HG03571 (cell line): ENCODE measurements at regions not wholly inside any gene's neighbourhood (a gene's known extent, or its start where the extent isn't known, plus 50 kb on each side); places are given as distances from the start of the nearest gene placed in this dataset.
"Not testable (repeated sequence)": the region's sequence is repeated elsewhere in the genome, so short reads cannot be mapped to it uniquely, and the experiment has no call there.

Experiments
- ATAC-seq: cut with Tn5 transposase; IDR thresholded peaks from one replicate; pipeline ENCODE4 v1.9.1; 2021; ENCODE audit not compliant: unreplicated experiment

DNA sequence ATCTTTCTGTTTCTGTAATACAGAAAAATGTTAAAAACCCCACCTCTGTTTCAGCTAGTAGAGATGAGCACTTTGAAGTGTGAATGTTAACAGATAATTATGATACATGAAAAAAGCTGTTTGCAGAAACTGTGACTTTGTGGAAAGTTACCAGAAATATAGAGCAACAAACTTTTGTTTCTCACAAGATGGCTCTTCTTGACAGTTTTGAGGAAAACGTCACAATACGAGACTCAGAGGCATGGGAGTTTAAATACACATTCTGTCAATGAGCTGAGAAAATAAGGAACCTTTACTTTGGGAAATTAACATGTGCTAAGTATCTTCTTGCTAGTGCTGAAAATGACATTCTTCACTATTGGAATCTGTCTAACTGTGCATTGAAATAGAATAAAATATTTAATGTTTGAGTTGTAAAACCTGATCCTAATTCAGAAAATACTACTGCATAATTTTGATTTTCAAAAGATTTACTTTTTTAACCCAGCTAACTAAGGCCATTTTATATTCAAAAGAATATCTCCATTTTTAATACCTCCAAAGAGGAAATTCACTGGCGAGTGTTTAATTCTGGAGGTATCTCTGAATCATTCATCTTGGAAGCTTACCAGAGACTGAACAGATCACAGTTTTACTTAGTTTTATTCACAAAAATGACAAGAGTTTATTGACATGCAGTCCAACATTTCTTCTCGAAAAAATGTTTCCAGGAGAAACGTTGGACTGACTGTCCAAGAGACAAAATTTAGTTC is 308.9 kb upstream of the LRFN5 start:
- no peak for ATAC-seq

GRCh38 chr14:41295734-41296133 is 310.9 kb upstream of the LRFN5 start:
- no peak for ATAC-seq

- no peak for ATAC-seq
These were observed 317.7 kb upstream of the LRFN5 start for GRCh38 chr14:41289025-41289424.

GRCh38 chr14:41285186-41285748 is 321.4 kb upstream of the LRFN5 start:
- ATAC-seq: no peak

DNA sequence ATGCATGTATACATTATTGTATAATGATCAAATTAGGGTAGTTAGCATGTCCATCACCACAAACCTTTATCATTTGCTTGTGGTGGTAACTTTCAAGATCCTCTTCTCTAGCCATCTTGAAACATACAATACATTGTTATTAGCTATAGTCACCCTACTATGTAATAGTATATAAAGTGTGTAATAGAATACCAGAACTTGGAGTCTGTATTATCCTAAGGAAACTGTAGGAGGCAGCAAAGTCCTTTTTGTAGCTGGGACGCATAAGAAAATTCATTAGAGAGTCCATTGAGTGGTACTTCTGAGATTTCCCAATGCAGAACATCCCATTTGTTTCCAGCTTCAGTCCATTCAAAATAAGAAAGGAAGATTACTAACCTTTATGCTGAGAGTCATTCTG is 325.9 kb upstream of the LRFN5 start:
- no peak for ATAC-seq

DNA sequence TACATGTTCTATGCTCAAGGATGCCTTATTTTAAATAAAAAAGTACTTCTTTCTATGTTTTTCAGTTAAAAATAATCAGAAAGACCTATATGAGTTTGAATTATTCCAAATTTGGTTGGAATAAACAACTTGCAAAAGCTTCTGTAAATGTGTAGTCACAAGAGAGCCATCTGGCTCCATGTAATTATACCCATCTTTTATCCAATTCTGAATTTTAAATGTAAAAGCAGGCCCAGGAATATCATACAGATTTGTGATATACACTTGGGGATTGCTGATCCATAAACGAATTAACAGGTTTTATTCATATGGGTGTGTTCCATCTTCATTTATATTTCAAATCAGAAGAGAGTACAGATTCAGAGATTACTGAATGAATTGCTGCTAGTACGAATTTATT is 329.2 kb upstream of the LRFN5 start:
- no peak for ATAC-seq

GRCh38 chr14:41257476-41257875 is 349.2 kb upstream of the LRFN5 start:
- no peak for ATAC-seq

DNA sequence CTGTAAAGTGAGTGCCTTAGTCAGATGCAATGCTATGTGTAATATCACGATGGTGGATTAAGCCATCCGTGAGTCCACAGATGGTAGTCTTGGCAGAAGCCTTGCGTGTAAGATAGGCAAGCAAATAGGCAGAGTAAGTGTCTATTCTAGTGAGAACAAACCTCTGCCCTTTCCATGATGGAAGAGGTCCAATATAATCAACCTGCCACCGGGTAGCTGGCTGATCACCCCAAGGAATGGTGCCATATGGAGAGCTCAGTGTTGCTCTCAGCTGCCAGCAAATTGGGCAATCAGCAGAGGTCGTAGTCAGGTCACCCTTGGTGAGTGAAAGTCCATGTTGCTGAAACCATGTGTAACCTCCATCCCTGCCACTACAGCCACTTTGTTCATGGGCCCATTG is 371.2 kb upstream of the LRFN5 start:
- no peak for ATAC-seq

GRCh38 chr14:41230683-41231082 is 376.0 kb upstream of the LRFN5 start:
- ATAC-seq: no peak

- no peak for ATAC-seq
These were observed 376.9 kb upstream of the LRFN5 start for GRCh38 chr14:41229824-41230223.

GRCh38 chr14:41225433-41225832 is 381.2 kb upstream of the LRFN5 start:
- no peak for ATAC-seq

- no peak for ATAC-seq
These were observed 384.1 kb upstream of the LRFN5 start for GRCh38 chr14:41222581-41222980.

DNA sequence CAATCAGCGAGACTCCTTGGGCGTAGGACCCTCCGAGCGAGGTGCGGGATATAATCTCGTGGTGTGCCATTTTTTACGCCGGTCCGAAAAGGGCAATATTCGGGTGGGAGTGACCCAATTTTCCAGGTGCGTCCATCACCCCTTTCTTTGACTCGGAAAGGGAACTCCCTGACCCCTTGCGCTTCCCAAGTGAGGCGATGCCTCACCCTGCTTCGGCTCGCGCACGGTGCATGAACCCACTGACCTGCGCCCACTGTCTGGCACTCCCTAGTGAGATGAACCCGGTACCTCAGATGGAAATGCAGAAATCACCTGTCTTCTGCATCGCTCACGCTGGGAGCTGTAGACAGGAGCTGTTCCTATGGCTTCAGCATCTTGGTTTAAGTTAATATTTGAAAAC is 391.7 kb upstream of the LRFN5 start:
- not testable (repeated sequence) for ATAC-seq

GRCh38 chr14:41201696-41202095 is 405.0 kb upstream of the LRFN5 start:
- ATAC-seq: no peak

GRCh38 chr14:41187868-41188267 is 418.8 kb upstream of the LRFN5 start:
- ATAC-seq: no peak

DNA sequence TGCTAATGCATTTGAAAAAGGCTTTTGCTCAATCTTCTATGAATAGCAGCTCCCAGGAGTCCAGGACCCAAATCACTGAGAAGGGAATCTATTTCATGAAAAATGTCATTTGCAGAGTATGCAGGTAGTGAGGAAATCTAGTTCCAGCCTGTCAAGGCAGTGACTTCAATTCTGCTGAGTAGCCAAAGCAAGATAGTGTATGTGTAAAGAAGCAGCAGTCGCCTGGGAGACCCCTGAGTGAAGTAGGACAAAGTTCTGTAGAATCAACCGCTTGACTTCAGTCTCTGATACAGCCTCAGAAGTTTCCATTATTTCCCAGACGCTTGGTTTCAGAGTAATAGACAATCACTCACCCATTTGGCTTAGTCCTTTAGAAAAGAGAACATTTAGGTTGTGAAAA is 435.6 kb upstream of the LRFN5 start:
- ATAC-seq: no peak

GRCh38 chr14:41167040-41167439 is 439.6 kb upstream of the LRFN5 start:
- ATAC-seq: no peak

- ATAC-seq: no peak
These were observed 452.4 kb upstream of the LRFN5 start for GRCh38 chr14:41154143-41154807.

DNA sequence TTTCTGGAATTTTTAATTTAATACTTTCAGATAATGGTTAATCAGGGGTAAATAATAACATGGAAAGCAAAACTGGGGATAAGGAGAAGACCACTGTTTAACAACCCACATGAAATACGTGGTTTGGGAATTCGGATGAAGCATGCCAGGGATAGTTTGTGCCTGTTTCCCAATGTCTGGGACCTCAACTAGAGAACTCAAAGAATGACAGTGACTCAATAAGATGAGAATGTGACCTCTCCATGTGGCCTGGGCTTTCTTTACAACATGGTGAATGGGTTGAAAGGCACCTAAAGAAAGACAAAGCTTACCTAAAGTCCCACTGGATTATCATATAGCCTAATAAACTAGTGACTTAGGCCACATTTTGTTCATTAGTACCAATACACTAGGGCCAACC is 460.3 kb upstream of the LRFN5 start:
- no peak for ATAC-seq

DNA sequence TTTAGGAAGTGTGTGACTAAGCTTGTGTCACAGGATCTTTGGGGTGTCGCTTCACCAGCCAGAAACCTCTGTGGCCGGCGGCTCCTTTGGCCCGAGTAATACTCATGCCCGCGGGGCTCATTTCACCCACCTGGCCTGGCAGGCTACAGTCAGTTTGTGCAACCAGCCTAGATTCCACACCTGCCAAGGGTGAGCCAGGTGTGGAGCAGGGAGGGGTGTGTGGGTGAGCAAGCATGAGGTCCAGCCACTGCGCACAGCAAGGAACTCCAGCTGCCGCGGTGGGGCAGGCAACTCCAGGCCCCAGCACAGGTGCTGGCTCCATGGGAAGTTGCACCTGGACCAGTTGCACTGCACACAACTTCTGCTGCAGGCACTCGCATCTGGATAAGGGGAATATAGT is 462.3 kb upstream of the LRFN5 start:
- ATAC-seq: no peak

DNA sequence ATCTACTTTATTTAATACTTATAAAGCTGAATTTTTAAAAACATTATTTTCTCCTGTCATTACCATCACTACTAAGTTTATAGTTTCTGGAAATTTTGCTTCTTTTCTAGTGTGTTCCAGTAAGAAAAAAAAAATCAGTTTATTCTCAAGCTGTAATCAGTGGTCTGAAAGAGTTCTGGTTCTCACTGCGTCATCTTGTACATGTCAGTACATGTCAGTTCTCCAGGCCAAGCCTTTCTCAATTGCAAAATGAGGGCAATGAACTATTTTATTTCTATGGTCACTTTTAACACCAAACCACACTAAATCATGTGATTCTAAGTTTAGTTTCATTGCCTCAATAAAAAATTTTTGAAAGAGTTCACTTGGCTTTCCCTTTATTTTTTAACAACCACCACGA is 468.9 kb upstream of the LRFN5 start:
- ATAC-seq: no peak

DNA sequence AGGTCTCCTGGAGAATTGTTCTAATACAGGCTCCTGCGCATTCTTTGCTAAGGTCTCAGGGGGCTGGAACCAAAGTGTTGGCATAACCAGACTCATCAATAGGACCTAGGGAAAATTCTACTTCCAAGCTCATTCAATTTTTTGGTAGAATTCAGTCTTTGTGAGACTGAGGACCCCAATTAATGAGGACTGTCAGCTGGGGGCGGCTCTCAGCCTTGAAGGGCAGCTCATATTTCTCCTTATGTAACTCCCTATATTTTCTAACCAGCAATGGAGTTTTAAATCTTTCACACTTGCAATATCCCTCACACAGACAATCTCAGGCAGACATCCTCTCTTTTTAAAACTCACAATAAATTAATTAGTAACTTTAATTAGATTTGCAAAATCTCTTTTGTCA is 476.4 kb upstream of the LRFN5 start:
- ATAC-seq: no peak
